ENCODE measurements at regions not wholly inside any gene's neighbourhood (a gene's known extent, or its start where the extent isn't known, plus 50 kb on each side); places are given as distances from the start of the nearest gene placed in this dataset.

- TF ChIP-seq, protein P1, sequence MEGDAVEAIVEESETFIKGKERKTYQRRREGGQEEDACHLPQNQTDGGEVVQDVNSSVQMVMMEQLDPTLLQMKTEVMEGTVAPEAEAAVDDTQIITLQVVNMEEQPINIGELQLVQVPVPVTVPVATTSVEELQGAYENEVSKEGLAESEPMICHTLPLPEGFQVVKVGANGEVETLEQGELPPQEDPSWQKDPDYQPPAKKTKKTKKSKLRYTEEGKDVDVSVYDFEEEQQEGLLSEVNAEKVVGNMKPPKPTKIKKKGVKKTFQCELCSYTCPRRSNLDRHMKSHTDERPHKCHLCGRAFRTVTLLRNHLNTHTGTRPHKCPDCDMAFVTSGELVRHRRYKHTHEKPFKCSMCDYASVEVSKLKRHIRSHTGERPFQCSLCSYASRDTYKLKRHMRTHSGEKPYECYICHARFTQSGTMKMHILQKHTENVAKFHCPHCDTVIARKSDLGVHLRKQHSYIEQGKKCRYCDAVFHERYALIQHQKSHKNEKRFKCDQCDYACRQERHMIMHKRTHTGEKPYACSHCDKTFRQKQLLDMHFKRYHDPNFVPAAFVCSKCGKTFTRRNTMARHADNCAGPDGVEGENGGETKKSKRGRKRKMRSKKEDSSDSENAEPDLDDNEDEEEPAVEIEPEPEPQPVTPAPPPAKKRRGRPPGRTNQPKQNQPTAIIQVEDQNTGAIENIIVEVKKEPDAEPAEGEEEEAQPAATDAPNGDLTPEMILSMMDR (IDR thresholded peaks at IDR 0.05; ENCODE audit: low read length) = no peak
- TF ChIP-seq EZH2 (IDR thresholded peaks at IDR 0.05; ENCODE audit: borderline replicate concordance, low read length) = no peak
Observed at GRCh38 chr2:150309311-150310080, 178.0 kb downstream of the RND3 start.
